ENCODE measurements at regions not wholly inside any gene's neighbourhood (a gene's known extent, or its start where the extent isn't known, plus 50 kb on each side); places are given as distances from the start of the nearest gene placed in this dataset.

DNA sequence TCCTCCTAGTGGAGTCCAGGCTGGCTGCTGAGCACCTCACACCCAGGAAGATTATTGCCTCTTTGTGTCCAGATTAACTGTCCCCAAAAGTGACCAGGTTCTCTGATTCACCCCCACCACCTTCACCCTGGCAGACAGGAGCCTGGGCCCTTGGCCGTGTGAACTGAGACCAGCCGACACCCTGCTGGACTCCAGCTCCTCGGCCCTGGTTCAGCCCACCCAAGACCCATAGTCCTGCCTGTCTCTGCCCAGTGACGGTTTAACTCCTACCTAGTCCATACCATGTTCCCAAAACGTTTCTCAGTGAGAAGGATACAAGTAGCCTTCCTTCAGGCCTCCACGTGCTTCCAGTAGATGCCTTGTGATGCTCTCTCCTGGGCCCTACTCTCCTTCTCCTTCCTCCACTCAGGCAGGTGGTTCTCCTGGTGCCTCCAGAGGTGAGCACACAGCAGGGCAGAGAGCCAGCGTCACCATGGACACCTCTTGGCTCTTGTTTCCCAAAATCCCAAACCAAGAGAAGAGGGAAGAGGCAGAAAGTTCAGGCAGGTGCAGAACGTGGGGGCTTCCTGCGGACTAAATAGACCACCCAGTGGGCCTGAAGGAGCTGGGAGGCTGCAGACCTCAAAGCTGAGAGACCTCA lies 134.4 kb upstream of the CST7 start:
- Mint-ChIP-seq H3K27ac (no peak overlapping the region), H3K27me3 (no peaks in the 10 kb centered on the region), H3K9me3 (ENCODE audit: low read depth) (no peaks in the 10 kb centered on the region), H3K4me1 (ENCODE audit: low read depth) (no peaks in the 10 kb centered on the region), H3K36me3 (no peaks in the 10 kb centered on the region), H3K4me3 (no peak overlapping the region)

DNA sequence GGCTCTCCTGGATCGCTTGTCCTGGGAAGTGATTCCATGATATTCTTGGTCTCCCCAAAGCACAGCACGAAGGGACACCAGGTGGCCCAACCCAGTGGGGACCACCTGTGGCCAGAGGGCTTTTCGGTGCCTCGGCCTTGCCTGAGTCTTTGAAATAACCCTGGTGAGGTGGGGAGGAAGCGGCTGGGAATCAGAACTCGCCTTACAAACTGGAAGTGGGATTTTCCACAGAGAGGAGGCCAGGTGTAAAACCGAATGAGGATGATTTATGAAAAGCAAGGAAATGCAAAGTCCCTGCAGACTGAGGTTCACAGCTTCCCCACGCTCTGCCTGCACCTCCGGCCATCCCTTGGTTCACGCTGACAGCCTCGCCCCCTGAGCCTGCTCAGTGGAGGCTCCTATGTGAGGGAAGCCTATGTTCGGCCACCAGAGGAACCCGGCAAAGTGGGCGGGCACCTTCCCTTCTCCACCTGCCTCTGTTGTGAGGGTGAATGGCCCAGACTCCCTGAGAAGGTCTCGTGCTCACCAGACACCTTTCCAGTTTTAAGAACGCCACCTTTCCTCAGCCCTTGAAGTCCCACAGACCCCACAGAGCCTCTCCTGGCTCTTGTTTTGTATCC lies 133.8 kb upstream of the CST7 start:
- no peaks in the 10 kb centered on the region for H3K9me3 Mint-ChIP-seq (ENCODE audit: low read depth)
- H3K4me3 Mint-ChIP-seq: no peak overlapping the region
- H3K4me1 Mint-ChIP-seq (ENCODE audit: low read depth): no peaks in the 10 kb centered on the region
- H3K36me3 Mint-ChIP-seq: no peaks in the 10 kb centered on the region
- no peak overlapping the region for H3K27ac Mint-ChIP-seq
- no peaks in the 10 kb centered on the region for H3K27me3 Mint-ChIP-seq

DNA sequence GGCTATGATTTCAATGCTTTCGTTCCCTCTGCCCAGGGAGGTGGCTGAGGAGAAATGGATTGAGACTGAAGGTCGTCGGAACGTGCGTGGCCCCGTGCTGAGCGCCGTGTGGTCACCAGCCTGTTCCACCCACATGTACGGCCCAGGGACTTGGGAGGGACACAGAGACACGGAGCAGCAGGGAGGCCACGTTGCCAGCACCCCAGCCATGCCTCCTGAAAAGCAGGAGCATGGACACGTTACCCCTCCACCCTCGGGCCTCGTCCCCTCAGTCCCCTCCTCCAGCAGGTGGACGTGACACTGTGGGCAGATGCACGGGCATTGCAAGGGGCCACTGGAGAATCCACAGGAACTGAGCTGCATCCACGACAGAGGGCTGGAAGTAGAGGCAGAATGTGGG lies 133.1 kb upstream of the CST7 start:
- Mint-ChIP-seq H3K9me3 (ENCODE audit: low read depth) (no peaks in the 10 kb centered on the region), H3K27ac (no peak overlapping the region), H3K27me3 (no peaks in the 10 kb centered on the region), H3K4me1 (ENCODE audit: low read depth) (no peaks in the 10 kb centered on the region), H3K36me3 (no peaks in the 10 kb centered on the region), H3K4me3 (no peak overlapping the region)

DNA sequence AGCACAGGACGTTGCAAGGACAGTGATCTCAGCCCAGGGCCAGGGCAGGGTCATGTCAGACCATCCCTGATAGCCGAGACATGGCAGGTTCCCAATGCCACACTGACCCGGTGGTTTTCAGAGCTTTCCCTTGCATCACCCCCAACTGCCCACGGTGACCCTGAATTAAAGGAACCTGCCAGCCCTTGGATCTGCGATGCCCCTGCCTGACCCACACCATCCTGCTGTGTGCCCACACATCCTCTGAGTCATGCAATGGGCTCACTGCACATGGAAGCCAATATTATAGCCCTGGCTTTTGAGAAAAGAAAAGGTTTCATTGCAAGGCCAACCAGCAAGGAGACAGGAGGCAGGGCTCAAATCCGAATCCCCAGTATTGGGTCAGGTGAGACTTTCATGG lies 132.6 kb upstream of the CST7 start:
- Mint-ChIP-seq H3K27me3 (no peaks in the 10 kb centered on the region), H3K4me1 (ENCODE audit: low read depth) (no peaks in the 10 kb centered on the region), H3K4me3 (no peak overlapping the region), H3K27ac (no peak overlapping the region), H3K36me3 (no peaks in the 10 kb centered on the region), H3K9me3 (ENCODE audit: low read depth) (no peaks in the 10 kb centered on the region)

DNA sequence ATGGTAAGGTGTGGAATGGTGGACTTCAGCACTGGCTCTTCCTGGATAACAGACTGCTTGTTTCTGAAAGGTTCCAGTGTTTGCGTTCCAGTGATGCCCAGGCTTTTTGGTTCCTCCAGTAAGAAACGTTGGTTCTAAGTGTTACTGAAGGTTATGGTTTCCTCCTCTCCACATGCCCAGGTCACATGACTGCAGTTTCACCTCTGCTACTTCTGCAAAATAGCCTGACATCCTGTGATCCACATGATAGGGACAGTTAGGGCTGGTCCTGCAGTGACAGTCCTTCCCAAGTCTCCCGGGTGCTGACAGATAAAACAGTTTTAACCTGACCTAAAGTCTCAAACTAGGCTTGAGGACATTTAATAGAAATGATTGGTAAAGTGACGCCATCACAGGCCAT lies 132.2 kb upstream of the CST7 start:
- no peaks in the 10 kb centered on the region for H3K36me3 Mint-ChIP-seq
- no peaks in the 10 kb centered on the region for H3K4me1 Mint-ChIP-seq (ENCODE audit: low read depth)
- H3K27me3 Mint-ChIP-seq: no peaks in the 10 kb centered on the region
- H3K9me3 Mint-ChIP-seq (ENCODE audit: low read depth): no peaks in the 10 kb centered on the region
- H3K27ac Mint-ChIP-seq: no peak overlapping the region
- H3K4me3 Mint-ChIP-seq: no peak overlapping the region

DNA sequence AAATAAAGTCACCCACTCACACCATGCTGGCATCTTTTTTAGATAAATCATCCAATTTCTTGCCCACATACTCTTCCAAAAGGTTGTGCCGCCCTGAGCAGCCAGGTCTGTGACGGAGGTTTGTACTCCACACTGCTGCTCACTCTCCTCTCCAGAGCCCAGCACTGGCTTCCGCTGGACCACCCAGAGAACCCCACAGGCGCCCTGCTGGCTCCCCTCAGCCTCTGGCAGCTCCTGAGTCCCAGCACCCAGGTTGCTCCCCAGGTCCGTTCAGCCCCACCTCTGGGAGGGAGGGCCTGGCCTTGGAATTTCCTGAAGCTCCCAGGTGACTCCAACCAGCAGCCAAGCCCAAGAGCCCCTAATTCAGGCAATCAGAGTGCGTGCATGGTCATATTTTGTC lies 131.7 kb upstream of the CST7 start:
- Mint-ChIP-seq H3K36me3 (no peaks in the 10 kb centered on the region), H3K27me3 (no peaks in the 10 kb centered on the region), H3K27ac (no peak overlapping the region), H3K4me1 (ENCODE audit: low read depth) (no peaks in the 10 kb centered on the region), H3K4me3 (no peak overlapping the region), H3K9me3 (ENCODE audit: low read depth) (no peaks in the 10 kb centered on the region)

DNA sequence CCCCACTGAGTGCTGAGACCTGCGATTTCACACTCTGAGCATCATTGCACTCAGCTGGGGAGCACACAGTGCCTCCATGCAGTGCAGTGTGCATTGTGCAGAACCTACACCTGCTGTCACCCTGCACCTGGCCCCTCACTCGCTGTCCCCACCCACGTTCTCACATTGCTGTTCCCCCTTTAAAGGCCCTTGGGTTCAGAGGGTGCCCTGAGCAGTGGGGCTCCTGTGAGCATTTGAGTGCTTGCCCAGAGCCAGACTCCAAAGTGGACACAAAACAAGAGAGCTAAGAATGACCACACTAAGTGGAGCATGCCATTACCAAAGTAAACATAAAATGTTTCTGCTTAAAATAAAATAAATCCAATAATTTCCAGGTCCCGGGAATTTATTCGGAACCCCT lies 131.0 kb upstream of the CST7 start:
- H3K27me3 Mint-ChIP-seq: no peaks in the 10 kb centered on the region
- H3K27ac Mint-ChIP-seq: no peak overlapping the region
- no peaks in the 10 kb centered on the region for H3K36me3 Mint-ChIP-seq
- no peaks in the 10 kb centered on the region for H3K9me3 Mint-ChIP-seq (ENCODE audit: low read depth)
- no peaks in the 10 kb centered on the region for H3K4me1 Mint-ChIP-seq (ENCODE audit: low read depth)
- no peak overlapping the region for H3K4me3 Mint-ChIP-seq

DNA sequence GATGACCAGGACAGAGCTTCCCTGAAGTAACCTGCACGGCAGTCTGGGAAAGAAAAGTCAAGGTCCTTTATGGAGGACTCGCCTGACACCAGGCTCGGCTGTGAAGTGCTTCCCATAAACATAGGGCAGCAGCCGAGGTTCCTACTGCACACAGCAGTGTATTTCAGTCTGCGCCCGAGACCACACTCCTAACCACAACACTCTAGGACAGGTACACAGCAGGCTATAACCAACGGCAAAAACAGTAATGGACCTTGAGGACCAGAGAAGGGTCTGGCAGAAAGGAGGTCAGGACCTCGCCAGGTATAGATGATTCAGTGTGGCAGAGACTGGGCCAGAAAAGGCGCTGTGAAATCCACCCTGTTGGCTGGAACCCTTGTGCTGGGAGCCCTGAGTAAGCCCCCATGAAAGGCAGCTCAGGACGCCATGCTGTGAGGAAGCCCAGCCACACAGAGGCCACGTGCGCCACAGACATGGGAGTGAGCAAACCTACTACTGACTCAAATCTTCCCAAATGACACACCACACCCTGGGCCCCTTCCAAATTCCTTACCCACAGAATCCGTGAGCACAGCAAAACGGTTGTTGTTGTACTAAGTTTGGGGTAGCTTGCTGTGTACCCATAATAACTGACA lies 129.6 kb upstream of the CST7 start:
- H3K27ac Mint-ChIP-seq: no peak overlapping the region
- no peak overlapping the region for H3K4me3 Mint-ChIP-seq
- H3K27me3 Mint-ChIP-seq: no peaks in the 10 kb centered on the region
- H3K9me3 Mint-ChIP-seq (ENCODE audit: low read depth): no peaks in the 10 kb centered on the region
- H3K4me1 Mint-ChIP-seq (ENCODE audit: low read depth): no peaks in the 10 kb centered on the region
- H3K36me3 Mint-ChIP-seq: no peaks in the 10 kb centered on the region

GRCh38 chr20:24820345-24820744 lies 128.7 kb upstream of the CST7 start:
- Mint-ChIP-seq H3K9me3 (ENCODE audit: low read depth) (no peaks in the 10 kb centered on the region), H3K27me3 (no peaks in the 10 kb centered on the region), H3K27ac (no peak overlapping the region), H3K36me3 (no peaks in the 10 kb centered on the region), H3K4me3 (no peak overlapping the region), H3K4me1 (ENCODE audit: low read depth) (no peaks in the 10 kb centered on the region)

DNA sequence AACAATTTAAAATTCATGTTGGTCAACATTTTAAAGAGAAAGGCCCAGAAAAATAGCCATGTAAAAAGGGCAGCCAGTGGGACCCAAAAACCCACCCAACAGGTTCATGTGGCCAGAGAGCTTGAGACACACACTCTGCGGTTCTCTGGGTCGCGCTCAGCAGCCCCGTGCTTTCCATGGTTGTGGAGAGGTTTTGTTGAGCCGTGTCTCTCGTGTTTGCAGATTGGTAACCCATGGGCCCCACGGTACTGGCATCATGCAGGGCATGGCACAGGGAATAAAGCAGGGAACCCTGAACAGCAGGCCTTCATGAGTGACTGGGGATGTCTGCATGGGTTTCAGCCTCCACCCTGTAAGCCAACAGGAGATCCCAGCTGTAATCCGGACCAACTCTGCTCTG lies 127.7 kb upstream of the CST7 start:
- no peak overlapping the region for H3K4me3 Mint-ChIP-seq
- no peaks in the 10 kb centered on the region for H3K4me1 Mint-ChIP-seq (ENCODE audit: low read depth)
- no peaks in the 10 kb centered on the region for H3K9me3 Mint-ChIP-seq (ENCODE audit: low read depth)
- no peaks in the 10 kb centered on the region for H3K36me3 Mint-ChIP-seq
- no peak overlapping the region for H3K27ac Mint-ChIP-seq
- H3K27me3 Mint-ChIP-seq: no peaks in the 10 kb centered on the region

GRCh38 chr20:24823176-24823784 lies 125.8 kb upstream of the CST7 start:
- H3K4me3 Mint-ChIP-seq: no peak overlapping the region
- no peak overlapping the region for H3K27ac Mint-ChIP-seq
- H3K9me3 Mint-ChIP-seq (ENCODE audit: low read depth): no peaks in the 10 kb centered on the region
- H3K4me1 Mint-ChIP-seq (ENCODE audit: low read depth): no peaks in the 10 kb centered on the region
- H3K36me3 Mint-ChIP-seq: no peaks in the 10 kb centered on the region
- H3K27me3 Mint-ChIP-seq: no peaks in the 10 kb centered on the region

- Mint-ChIP-seq H3K9me3 (ENCODE audit: low read depth) (no peaks in the 10 kb centered on the region), H3K27ac (no peak overlapping the region), H3K27me3 (no peaks in the 10 kb centered on the region), H3K36me3 (no peaks in the 10 kb centered on the region), H3K4me3 (no peak overlapping the region), H3K4me1 (ENCODE audit: low read depth) (no peaks in the 10 kb centered on the region)
These were observed 124.9 kb upstream of the CST7 start for GRCh38 chr20:24823989-24824693.

DNA sequence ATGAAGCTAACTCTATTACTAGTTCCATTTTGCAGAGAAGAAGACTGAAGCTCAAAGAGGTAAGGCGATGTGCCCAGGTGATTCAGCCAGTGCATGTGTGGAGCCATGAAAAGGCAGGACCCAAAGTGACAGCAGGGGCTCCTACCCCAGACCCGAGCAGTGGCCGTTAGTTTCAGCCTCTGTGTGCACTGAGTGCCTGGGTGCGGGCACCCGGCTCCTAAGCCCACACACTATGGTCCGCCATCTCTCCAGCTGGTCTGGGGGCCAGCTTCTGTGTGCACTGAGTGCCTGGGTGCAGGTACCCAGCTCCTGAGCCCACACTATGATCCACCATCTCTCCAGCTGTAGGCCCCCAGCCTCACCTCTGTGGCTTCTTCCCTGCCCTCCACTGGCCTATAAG lies 123.5 kb upstream of the CST7 start:
- Mint-ChIP-seq H3K4me1 (ENCODE audit: low read depth) (no peaks in the 10 kb centered on the region), H3K27ac (no peak overlapping the region), H3K4me3 (no peak overlapping the region), H3K9me3 (ENCODE audit: low read depth) (no peaks in the 10 kb centered on the region), H3K36me3 (no peaks in the 10 kb centered on the region), H3K27me3 (no peaks in the 10 kb centered on the region)

- H3K27ac Mint-ChIP-seq: no peak overlapping the region
- no peak overlapping the region for H3K4me3 Mint-ChIP-seq
- no peaks in the 10 kb centered on the region for H3K4me1 Mint-ChIP-seq (ENCODE audit: low read depth)
- no peaks in the 10 kb centered on the region for H3K9me3 Mint-ChIP-seq (ENCODE audit: low read depth)
- no peaks in the 10 kb centered on the region for H3K36me3 Mint-ChIP-seq
- H3K27me3 Mint-ChIP-seq: no peaks in the 10 kb centered on the region
These were observed 121.3 kb upstream of the CST7 start for GRCh38 chr20:24827603-24828295.

Data from activated naive CD8-positive, alpha-beta T cell (primary cell).